Breast epithelium (tissue), 4 donors: ENCODE measurements at regions not wholly inside any gene's neighbourhood (a gene's known extent, or its start where the extent isn't known, plus 50 kb on each side); places are given as distances from the start of the nearest gene placed in this dataset.

Experiments used
- DNase-seq, 2 donors: peaks; one replicate each; pipeline ENCODE4 v3.0.0-alpha.2; 2019; ENCODE audit warnings: low spot score in 2 of 2
- H3K27ac ChIP-seq, 2 donors: fragments of 200-600 bp; sonication (generic) in 1 of 2; one replicate each; pipeline ENCODE4 v1.5.1; 2016 to 2019; ENCODE audit warnings: mild to moderate bottlenecking in 1 of 2
- H3K27me3 ChIP-seq, 2 donors: fragments of 200-600 bp; sonication (generic) in 1 of 2; one replicate each; pipeline versions ENCODE4 v1.5.1 to v1.6.0; 2017 to 2019; ENCODE audit warnings: control low read depth in 1 of 2, mild to moderate bottlenecking in 1 of 2
- H3K36me3 ChIP-seq: fragments of 200-600 bp; one replicate; pipeline ENCODE4 v1.5.1; 2019
- H3K4me1 ChIP-seq, 2 donors: fragments of 200-600 bp; sonication (generic); one replicate each; pipeline ENCODE4 v1.5.1; 2016 to 2019; ENCODE audit warnings: control low read depth in 1 of 2
- H3K4me3 ChIP-seq, 3 donors: fragments of 200-600 bp; sonication (generic); 1 replicate in 2 of 3; 2 replicates in 1 of 3; pipeline ENCODE4 v1.5.1; 2016 to 2019; ENCODE audit warnings: mild to moderate bottlenecking in 3 of 3, moderate library complexity in 2 of 3
- H3K9me3 ChIP-seq, 2 donors: fragments of 200-600 bp; sonication (generic) in 1 of 2; one replicate each; pipeline ENCODE4 v1.5.1; 2016 to 2019; ENCODE audit warnings: control low read depth in 1 of 2
- CTCF ChIP-seq, 3 donors: fragments of 450-650 bp; IDR thresholded peaks; one replicate each; pipeline ENCODE4 v1.5.1; 2016 to 2017; ENCODE audit warnings: antibody characterized with exemption in 3 of 3, mild to moderate bottlenecking in 3 of 3, moderate library complexity in 3 of 3
- POLR2A ChIP-seq: fragments of 450-650 bp; IDR thresholded peaks from one replicate; pipeline ENCODE4 v1.6.1; 2016; ENCODE audit warnings: antibody characterized with exemption, mild to moderate bottlenecking, moderate library complexity
- POLR2AphosphoS5 ChIP-seq, 3 donors: sonication (generic); formaldehyde crosslinking; IDR thresholded peaks; one replicate each; pipeline ENCODE4 v1.6.1; 2017; ENCODE audit warnings: antibody characterized with exemption in 3 of 3
- intact Hi-C: fragments of 100-400 bp; cut with DNase I; formaldehyde crosslinking; loops from one replicate; pipeline ENCODE4 v1.15.1; 2023; ENCODE audit warnings: low total_unique reads

- TF ChIP-seq POLR2AphosphoS5 (IDR thresholded peaks at IDR 0.05) (no peak), CTCF (IDR thresholded peaks at IDR 0.05) (no peak), POLR2A (no peak)
- no peaks in the 10 kb centered on the region for H3K36me3 ChIP-seq
- DNase-seq: no peak
- H3K9me3 ChIP-seq: peaks cover 0 to 6% of the 10 kb centered on the region in 2 donors
- H3K4me1 ChIP-seq: no peaks in the 10 kb centered on the region
- H3K4me3 ChIP-seq: no peak overlapping the region
- intact Hi-C loops: no loop called here
- peaks cover 0 to 7% of the 10 kb centered on the region in 2 donors for H3K27me3 ChIP-seq
- H3K27ac ChIP-seq: no peak overlapping the region
These were observed 564.1 kb upstream of the PLXNA2 start for GRCh38 chr1:208808301-208808700.

- Histone ChIP-seq H3K36me3 (no peaks in the 10 kb centered on the region), H3K27me3 (peaks cover 0 to 7% of the 10 kb centered on the region in 2 donors), H3K27ac (no peak overlapping the region), H3K4me3 (no peak overlapping the region), H3K9me3 (peaks cover 0 to 6% of the 10 kb centered on the region in 2 donors), H3K4me1 (no peaks in the 10 kb centered on the region)
- no peak for DNase-seq
- TF ChIP-seq POLR2A (no peak), POLR2AphosphoS5 (IDR thresholded peaks at IDR 0.05) (no peak), CTCF (IDR thresholded peaks at IDR 0.05) (no peak)
- intact Hi-C loops: no loop called here
These were observed 565.7 kb upstream of the PLXNA2 start for GRCh38 chr1:208809876-208810275.

GRCh38 chr1:208818770-208819445 lies 574.7 kb upstream of the PLXNA2 start:
- TF ChIP-seq CTCF (IDR thresholded peaks at IDR 0.05) (no peak), POLR2AphosphoS5 (IDR thresholded peaks at IDR 0.05) (no peak)
- H3K27me3 ChIP-seq: no peaks in the 10 kb centered on the region
- H3K4me3 ChIP-seq: no peak overlapping the region
- H3K9me3 ChIP-seq: no peaks in the 10 kb centered on the region
- no peak for DNase-seq
- H3K36me3 ChIP-seq: no peaks in the 10 kb centered on the region
- no peaks in the 10 kb centered on the region for H3K4me1 ChIP-seq
- H3K27ac ChIP-seq: no peak overlapping the region
- intact Hi-C loops: no loop called here

GRCh38 chr1:208820580-208821212 lies 576.5 kb upstream of the PLXNA2 start:
- no peaks in the 10 kb centered on the region for H3K4me1 ChIP-seq
- TF ChIP-seq POLR2A: no peak
- TF ChIP-seq POLR2AphosphoS5 (IDR thresholded peaks at IDR 0.05): no peak
- no peak for TF ChIP-seq CTCF (IDR thresholded peaks at IDR 0.05)
- intact Hi-C loops: no loop called here
- H3K4me3 ChIP-seq: no peak overlapping the region
- H3K27ac ChIP-seq: no peak overlapping the region
- no peaks in the 10 kb centered on the region for H3K36me3 ChIP-seq
- no peak for DNase-seq
- no peaks in the 10 kb centered on the region for H3K27me3 ChIP-seq
- H3K9me3 ChIP-seq: no peaks in the 10 kb centered on the region

GRCh38 chr1:208821939-208822338 lies 577.8 kb upstream of the PLXNA2 start:
- intact Hi-C loops: no loop called here
- no peak for TF ChIP-seq CTCF (IDR thresholded peaks at IDR 0.05)
- TF ChIP-seq POLR2AphosphoS5 (IDR thresholded peaks at IDR 0.05): no peak
- TF ChIP-seq POLR2A: no peak
- H3K9me3 ChIP-seq: no peaks in the 10 kb centered on the region

More at GRCh38 chr1:208821939-208822338, 577.8 kb upstream of the PLXNA2 start:
- H3K4me1 ChIP-seq: no peaks in the 10 kb centered on the region
- no peak for DNase-seq
- no peak overlapping the region for H3K4me3 ChIP-seq
- H3K27me3 ChIP-seq: no peaks in the 10 kb centered on the region
- H3K36me3 ChIP-seq: no peaks in the 10 kb centered on the region
- H3K27ac ChIP-seq: no peak overlapping the region
